H1 (cell line): ENCODE measurements at regions not wholly inside any gene's neighbourhood (a gene's known extent, or its start where the extent isn't known, plus 50 kb on each side); places are given as distances from the start of the nearest gene placed in this dataset.
A peak's percentile ranks its signal among the peaks of the same experiment; 100 is the strongest.

Experiments used
- CTCF ChIA-PET: fragments of 300-600 bp; sonication (Branson Sonifier 250); formaldehyde crosslinking; loops from one replicate; lab custom pipeline; 2021; ENCODE audit not compliant: partially characterized antibody; lab: Charles Lee
- POLR2A ChIA-PET: fragments of 300-600 bp; sonication (Branson Sonifier 250); formaldehyde crosslinking; loops from one replicate; lab custom pipeline; 2021; ENCODE audit warnings: inconsistent platforms; ENCODE audit not compliant: partially characterized antibody; lab: Charles Lee
- DNase-seq, 2 experiments: peaks; one replicate each; pipeline versions ENCODE4 v3.0.0 to v3.0.0-alpha.2; 2010 to 2022; ENCODE audit warnings: low spot score in 2 of 2, low read depth in 1 of 2, mixed read lengths in 1 of 2
- FAIRE-seq: peaks from 2 replicates; lab custom pipeline; 2011; peaks lifted over from hg19 to GRCh38; lab: Jason Lieb, UNC
- H2AFZ ChIP-seq: 2 replicates; pipeline ENCODE4 v1.8.1; 2012; ENCODE audit warnings: low read length, inconsistent platforms
- H2AK5ac ChIP-seq: 2 replicates; pipeline ENCODE4 v1.6.1; 2013; ENCODE audit warnings: low read depth, low read length
- H2BK120ac ChIP-seq: replicated peaks from 2 replicates; pipeline ENCODE3; 2013; ENCODE audit warnings: low read depth, low read length, inconsistent platforms
- H2BK12ac ChIP-seq: 2 replicates; pipeline ENCODE4 v1.6.1; 2013; ENCODE audit warnings: low read depth, low read length
- H2BK15ac ChIP-seq: 2 replicates; pipeline ENCODE4 v1.6.1; 2013; ENCODE audit warnings: low read length
- H2BK20ac ChIP-seq: 2 replicates; pipeline ENCODE4 v1.6.1; 2013; ENCODE audit warnings: low read length
- H2BK5ac ChIP-seq: 2 replicates; pipeline ENCODE4 v1.6.1; 2013; ENCODE audit warnings: low read depth, low read length
- H3K14ac ChIP-seq: 2 replicates; pipeline ENCODE4 v1.6.1; 2013; ENCODE audit warnings: inconsistent platforms; ENCODE audit not compliant: insufficient read length
- H3K18ac ChIP-seq: 2 replicates; pipeline ENCODE4 v1.6.1; 2013; ENCODE audit warnings: low read length; ENCODE audit errors: extremely low read depth
- H3K23ac ChIP-seq: 2 replicates; pipeline ENCODE4 v1.6.1; 2013; ENCODE audit warnings: inconsistent platforms; ENCODE audit not compliant: insufficient read length
- H3K23me2 ChIP-seq: 2 replicates; pipeline ENCODE4 v1.6.1; 2013; ENCODE audit warnings: low read depth, low read length
- H3K27ac ChIP-seq: 2 replicates; pipeline ENCODE4 v1.6.1; 2011; ENCODE audit warnings: low read depth, low read length, inconsistent platforms
- H3K27me3 ChIP-seq, 4 experiments: replicated peaks in 1 of 4; 1 replicate in 1 of 4; 2 replicates in 3 of 4; pipeline versions ENCODE4 v1.6.1 to v1.8.1; 2011 to 2013; ENCODE audit warnings: low read length in 3 of 4, mild to moderate bottlenecking in 3 of 4, inconsistent platforms in 2 of 4, mixed read lengths in 2 of 4, moderate library complexity in 1 of 4; ENCODE audit not compliant: control insufficient read depth in 3 of 4, insufficient read depth in 3 of 4; ENCODE audit errors: extremely low read depth in 1 of 4
- H3K36me3 ChIP-seq, 4 experiments: 2 replicates each; pipeline versions ENCODE4 v1.6.1 to v1.8.1; 2011 to 2013; ENCODE audit warnings: mild to moderate bottlenecking in 4 of 4, low read length in 3 of 4, moderate library complexity in 2 of 4, control low read depth in 1 of 4, inconsistent platforms in 1 of 4; ENCODE audit not compliant: insufficient read depth in 4 of 4, control insufficient read depth in 2 of 4
- H3K4ac ChIP-seq: replicated peaks from 2 replicates; pipeline ENCODE3; 2013; ENCODE audit warnings: low read length, low read depth, mixed read lengths, inconsistent platforms; ENCODE audit not compliant: insufficient read length
- H3K4me1 ChIP-seq, 4 experiments: replicated peaks in 1 of 4; 1 replicate in 1 of 4; 2 replicates in 3 of 4; pipeline versions ENCODE4 v1.6.1 to v1.8.1; 2011 to 2013; ENCODE audit warnings: low read length in 3 of 4, inconsistent platforms in 2 of 4, mixed read lengths in 1 of 4; ENCODE audit not compliant: insufficient read depth in 4 of 4, control insufficient read depth in 3 of 4
- H3K4me2 ChIP-seq, 2 experiments: 2 replicates each; pipeline versions ENCODE4 v1.6.1 to v1.8.1; 2011 to 2013; ENCODE audit warnings: low read depth in 2 of 2, low read length in 2 of 2, control low read depth in 1 of 2, inconsistent platforms in 1 of 2, mild to moderate bottlenecking in 1 of 2; ENCODE audit not compliant: insufficient read depth in 1 of 2
- H3K4me3 ChIP-seq, 4 experiments: fragments of 200-600, 300-600 bp in 1 of 4; sonication (generic), shearing (Covaris generic), sonication (Bioruptor Twin) in 1 of 4; 2 replicates each; pipeline versions ENCODE4 v1.5.1 to v1.8.1; 2011 to 2016; ENCODE audit warnings: low read length in 4 of 4, low read depth in 3 of 4, control low read depth in 2 of 4, inconsistent platforms in 2 of 4, mild to moderate bottlenecking in 2 of 4, mixed read lengths in 1 of 4, moderate library complexity in 1 of 4; ENCODE audit not compliant: insufficient read depth in 2 of 4; ENCODE audit errors: extremely low read depth in 1 of 4
- H3K56ac ChIP-seq: replicated peaks from 2 replicates; pipeline ENCODE3; 2013; ENCODE audit warnings: low read depth, mild to moderate bottlenecking, mixed read lengths, low read length, inconsistent platforms; ENCODE audit not compliant: insufficient read length
- H3K79me1 ChIP-seq: 2 replicates; pipeline ENCODE4 v1.6.1; 2013; ENCODE audit warnings: low read depth, low read length, control low read depth
- H3K79me2 ChIP-seq, 2 experiments: 2 replicates each; pipeline versions ENCODE4 v1.6.1 to v1.8.1; 2012 to 2013; ENCODE audit warnings: low read length in 2 of 2, mild to moderate bottlenecking in 2 of 2, inconsistent platforms in 1 of 2; ENCODE audit not compliant: insufficient read depth in 2 of 2, control insufficient read depth in 1 of 2
- H3K9ac ChIP-seq, 4 experiments: replicated peaks in 1 of 4; 1 replicate in 1 of 4; 2 replicates in 3 of 4; pipeline versions ENCODE4 v1.6.1 to v1.8.1; 2011 to 2013; ENCODE audit warnings: low read depth in 3 of 4, low read length in 3 of 4, control low read depth in 2 of 4, mild to moderate bottlenecking in 2 of 4, moderate library complexity in 2 of 4, inconsistent platforms in 1 of 4; ENCODE audit errors: extremely low read depth in 1 of 4
- H3K9me3 ChIP-seq, 2 experiments: 2 replicates each; pipeline versions ENCODE4 v1.6.1 to v1.8.1; 2012 to 2013; ENCODE audit warnings: mild to moderate bottlenecking in 2 of 2, moderate library complexity in 2 of 2, control low read depth in 1 of 2, inconsistent platforms in 1 of 2, low read depth in 1 of 2, low read length in 1 of 2, mixed read lengths in 1 of 2; ENCODE audit not compliant: insufficient read depth in 2 of 2
- H4K20me1 ChIP-seq, 2 experiments: replicated peaks in 1 of 2; 2 replicates each; pipeline versions ENCODE3 to v1.8.1; 2011 to 2013; ENCODE audit warnings: inconsistent platforms in 2 of 2, low read length in 2 of 2, mild to moderate bottlenecking in 1 of 2; ENCODE audit not compliant: insufficient read depth in 2 of 2, control insufficient read depth in 1 of 2
- H4K5ac ChIP-seq: 2 replicates; pipeline ENCODE4 v1.6.1; 2013; ENCODE audit warnings: low read length, low read depth, mixed read lengths, inconsistent platforms; ENCODE audit not compliant: insufficient read length
- H4K8ac ChIP-seq: 2 replicates; pipeline ENCODE4 v1.8.0; 2013; ENCODE audit warnings: mild to moderate bottlenecking, moderate library complexity, low read length, inconsistent platforms; ENCODE audit not compliant: insufficient read depth; ENCODE audit errors: extremely low read depth
- H4K91ac ChIP-seq: replicated peaks from 2 replicates; pipeline ENCODE3; 2013; ENCODE audit warnings: low read length, mixed read lengths, inconsistent platforms; ENCODE audit not compliant: insufficient read length
- ASH2L ChIP-seq: fragments of 200-600, 300-600 bp; sonication (generic); IDR thresholded peaks from one replicate; pipeline ENCODE4 v1.7.1; 2017; ENCODE audit warnings: low read length
- BACH1 ChIP-seq: IDR thresholded peaks from 2 replicates; pipeline ENCODE4 v1.6.1; 2012; ENCODE audit warnings: low read length, improper control_type of control experiment
- CHD1 ChIP-seq: IDR thresholded peaks from 2 replicates; pipeline ENCODE4 v1.6.1; 2012; ENCODE audit warnings: low read depth, low read length, improper control_type of control experiment
- FOSL1 ChIP-seq: IDR thresholded peaks from 2 replicates; pipeline ENCODE4 v1.6.1; 2011; ENCODE audit warnings: mild to moderate bottlenecking, low read depth, low read length, moderate library complexity; ENCODE audit not compliant: insufficient read depth
- HDAC2 ChIP-seq, 2 experiments: fragments of 300-600 bp in 1 of 2; sonication (generic) in 1 of 2; IDR thresholded peaks; 2 replicates each; pipeline ENCODE4 v1.6.1; 2011 to 2012; ENCODE audit warnings: low read depth in 2 of 2, low read length in 2 of 2, mild to moderate bottlenecking in 2 of 2, moderate library complexity in 2 of 2, borderline replicate concordance in 1 of 2, inconsistent platforms in 1 of 2
- KDM5A ChIP-seq: fragments of 200-600 bp; IDR thresholded peaks from 2 replicates; pipeline ENCODE4 v1.7.1; 2012; ENCODE audit warnings: mild to moderate bottlenecking, low read length, inconsistent platforms, mixed read lengths
- MAFK ChIP-seq: IDR thresholded peaks from 2 replicates; pipeline ENCODE4 v1.6.1; 2012; ENCODE audit warnings: low read depth, mild to moderate bottlenecking, improper control_type of control experiment, low read length
- POLR2A ChIP-seq, 2 experiments: IDR thresholded peaks; 1 replicate in 1 of 2; 2 replicates in 1 of 2; pipeline ENCODE4 v1.6.1; 2011; ENCODE audit warnings: low read depth in 2 of 2, low read length in 2 of 2, mild to moderate bottlenecking in 2 of 2; ENCODE audit errors: control extremely low read depth in 1 of 2
- RFX5 ChIP-seq: IDR thresholded peaks from 2 replicates; pipeline ENCODE4 v1.6.1; 2011; ENCODE audit warnings: low read depth, low read length, improper control_type of control experiment, borderline replicate concordance
- SAP30 ChIP-seq: fragments of 300-600 bp; sonication (generic); IDR thresholded peaks from 2 replicates; pipeline ENCODE4 v1.7.1; 2012; ENCODE audit warnings: low read length, moderate library complexity, mild to moderate bottlenecking, inconsistent platforms; ENCODE audit not compliant: insufficient read depth, insufficient replicate concordance
- SP2 ChIP-seq: IDR thresholded peaks from 2 replicates; pipeline ENCODE4 v1.6.1; 2012; ENCODE audit warnings: mild to moderate bottlenecking, low read length, inconsistent platforms
- TAF7 ChIP-seq: optimal IDR thresholded peaks from 2 replicates; pipeline ENCODE3; 2011; ENCODE audit warnings: low read depth, mild to moderate bottlenecking, inconsistent platforms, low read length, moderate library complexity, borderline replicate concordance
- ZNF274 ChIP-seq: IDR thresholded peaks from 2 replicates; pipeline ENCODE4 v1.7.0; 2012; ENCODE audit warnings: low read length, borderline replicate concordance; ENCODE audit errors: extremely low read depth
- WGBS, 2 experiments: shearing (Covaris generic) in 1 of 2; methylation state at CpG; one replicate each; pipeline versions ENCODE4 v1.1.6 to v1.1.7; 2013 to 2015; ENCODE audit warnings: low lambda C conversion rate in 2 of 2, mixed read lengths in 2 of 2, inconsistent platforms in 1 of 2, low coverage in 1 of 2, missing lambda C conversion rate in 1 of 2; ENCODE audit not compliant: insufficient replicate concordance in 2 of 2, insufficient coverage in 1 of 2, insufficient read length in 1 of 2; ENCODE audit errors: extremely low coverage in 1 of 2, missing lambda C conversion rate in 1 of 2; 5-methylcytosine and 5-hydroxymethylcytosine counted together
- TF ChIP-seq, protein P1 (sequence below): IDR thresholded peaks from 2 replicates; pipeline ENCODE4 v1.6.1; 2011; ENCODE audit warnings: low read length, improper control_type of control experiment

DNA sequence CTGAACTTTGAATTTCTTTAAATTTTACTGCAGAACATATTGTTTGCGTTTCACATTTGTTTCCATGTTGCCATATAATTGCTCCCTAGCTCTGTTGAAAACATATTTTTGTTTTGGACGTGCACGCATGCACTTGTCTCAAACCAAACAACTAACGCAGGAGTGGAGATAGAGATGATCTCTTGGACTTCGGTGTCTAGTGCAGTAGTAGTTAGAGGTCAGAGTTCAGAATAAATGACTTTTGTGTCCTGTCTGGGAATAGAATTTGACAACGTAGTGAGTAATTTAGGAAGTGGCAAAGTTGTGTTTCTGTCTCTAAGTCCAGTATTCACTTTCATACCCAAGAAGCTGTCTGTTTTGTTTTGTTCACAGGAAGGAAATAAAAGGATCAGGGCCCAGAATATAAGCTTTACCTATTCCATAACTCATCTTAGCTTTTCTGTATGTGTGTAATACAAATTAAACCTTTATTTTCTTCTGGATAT is 173.8 kb downstream of the AEBP2 start:
- no peaks in the 10 kb centered on the region for H3K36me3 ChIP-seq
- H4K5ac ChIP-seq = no peak overlapping the region
- H3K79me1 ChIP-seq = no peaks in the 10 kb centered on the region
- TF ChIP-seq CHD1 = no peak
- TF ChIP-seq RFX5 = no peak
- TF ChIP-seq POLR2A (IDR thresholded peaks at IDR 0.05; ENCODE audit: control extremely low read depth in 1 of 2, low read depth in 2 of 2, low read length in 2 of 2) = no peak
- no peak for TF ChIP-seq MAFK
- TF ChIP-seq, protein P1, sequence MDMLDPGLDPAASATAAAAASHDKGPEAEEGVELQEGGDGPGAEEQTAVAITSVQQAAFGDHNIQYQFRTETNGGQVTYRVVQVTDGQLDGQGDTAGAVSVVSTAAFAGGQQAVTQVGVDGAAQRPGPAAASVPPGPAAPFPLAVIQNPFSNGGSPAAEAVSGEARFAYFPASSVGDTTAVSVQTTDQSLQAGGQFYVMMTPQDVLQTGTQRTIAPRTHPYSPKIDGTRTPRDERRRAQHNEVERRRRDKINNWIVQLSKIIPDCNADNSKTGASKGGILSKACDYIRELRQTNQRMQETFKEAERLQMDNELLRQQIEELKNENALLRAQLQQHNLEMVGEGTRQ = no peak
- no peak for TF ChIP-seq ASH2L
- TF ChIP-seq KDM5A = no peak
- TF ChIP-seq TAF7 = no peak
- no peak for TF ChIP-seq ZNF274
- TF ChIP-seq HDAC2 (IDR thresholded peaks at IDR 0.05; ENCODE audit: borderline replicate concordance in 1 of 2, low read depth in 2 of 2, low read length in 2 of 2) = no peak
- no peak for TF ChIP-seq FOSL1
- TF ChIP-seq SP2 = no peak
- TF ChIP-seq SAP30 = no peak
- no peak for TF ChIP-seq BACH1

More for the DNA sequence above, 173.8 kb downstream of the AEBP2 start:
- Histone ChIP-seq H2AFZ (no peak overlapping the region), H4K91ac (no peak overlapping the region), H3K27ac (no peak overlapping the region), H3K18ac (no peak overlapping the region), H3K56ac (no peak overlapping the region), H3K23me2 (no peaks in the 10 kb centered on the region), H3K79me2 (no peaks in the 10 kb centered on the region), H4K20me1 (no peaks in the 10 kb centered on the region), H2BK5ac (no peak overlapping the region), H3K4me3 (no peak overlapping the region), H3K14ac (no peak overlapping the region), H3K4ac (no peak overlapping the region), H3K27me3 (no peaks in the 10 kb centered on the region), H3K9ac (no peak overlapping the region), H3K4me2 (no peak overlapping the region), H2BK120ac (no peak overlapping the region), H4K8ac (no peak overlapping the region), H2AK5ac (no peak overlapping the region), H2BK15ac (no peak overlapping the region), H2BK12ac (no peak overlapping the region), H2BK20ac (peak overlapping the region; percentile 52; the same call in 1 of the 2 replicates), H3K4me1 (peaks cover 0 to 3% (median 0%) of the 10 kb centered on the region in 4 experiments; a peak in 2 of 7 replicates), H3K9me3 (peaks cover 0 to 7% of the 10 kb centered on the region in 2 experiments; a peak in 2 of 4 replicates), H3K23ac (no peak overlapping the region)
- FAIRE-seq = no peak
- no peak for DNase-seq
- POLR2A ChIA-PET = no interaction called here
- WGBS, 2 experiments = 92% methylated on average over 6 of the region's 6 CpGs; no CpG with 5 or more reads in 1 of the 2 experiments
- CTCF ChIA-PET = interaction anchor here (0.9 to 2.0 kb wide), 2 partner anchors 11 to 24 kb away, joined by 4 to 8 read pairs; no protein-coding TSS in a partner anchor
